ENCODE measurements at regions not wholly inside any gene's neighbourhood (a gene's known extent, or its start where the extent isn't known, plus 50 kb on each side); places are given as distances from the start of the nearest gene placed in this dataset.

GRCh38 chr1:191396622-191397021 lies 761.6 kb upstream of the RGS18 start:
- Histone ChIP-seq H3K9ac (ENCODE audit: low read depth, low read length) (no peak overlapping the region), H3K79me2 (ENCODE audit: insufficient read depth, low read length) (no peaks in the 10 kb centered on the region), H4K20me1 (ENCODE audit: insufficient read depth, low read length) (no peaks in the 10 kb centered on the region), H3K36me3 (ENCODE audit: insufficient read depth, low read length) (no peaks in the 10 kb centered on the region), H3K27ac (ENCODE audit: low read length) (no peak overlapping the region), H3K27me3 (ENCODE audit: insufficient read depth, low read length, poor library complexity) (no peaks in the 10 kb centered on the region), H2AFZ (ENCODE audit: low read depth, low read length) (no peak overlapping the region), H3K4me3 (ENCODE audit: low read depth in 1 of 2, low read length in 2 of 2) (no peak overlapping the region), H3K4me2 (ENCODE audit: insufficient read depth, low read length) (no peak overlapping the region), H3K4me1 (ENCODE audit: insufficient read depth, low read length) (no peaks in the 10 kb centered on the region), H3K9me3 (ENCODE audit: insufficient read depth, low read length, severe bottlenecking) (peaks cover 19% of the 10 kb centered on the region)
- no peak for DNase-seq
- no peak for ATAC-seq (ENCODE audit: insufficient read depth, low read depth)
- TF ChIP-seq EZH2 (IDR thresholded peaks at IDR 0.05; ENCODE audit: borderline replicate concordance, low read depth, low read length, severe bottlenecking) = no peak
- no peak for TF ChIP-seq CTCF (IDR thresholded peaks at IDR 0.05; ENCODE audit: borderline replicate concordance, extremely low read depth, low read length, poor library complexity, severe bottlenecking)

GRCh38 chr1:191398551-191398950 lies 759.7 kb upstream of the RGS18 start:
- no peak overlapping the region for H3K4me2 ChIP-seq (ENCODE audit: insufficient read depth, low read length)
- H3K27ac ChIP-seq (ENCODE audit: low read length) = no peak overlapping the region
- TF ChIP-seq EZH2 (IDR thresholded peaks at IDR 0.05; ENCODE audit: borderline replicate concordance, low read depth, low read length, severe bottlenecking) = no peak
- TF ChIP-seq CTCF (IDR thresholded peaks at IDR 0.05; ENCODE audit: borderline replicate concordance, extremely low read depth, low read length, poor library complexity, severe bottlenecking) = no peak
- H2AFZ ChIP-seq (ENCODE audit: low read depth, low read length) = no peak overlapping the region
- H3K79me2 ChIP-seq (ENCODE audit: insufficient read depth, low read length) = no peaks in the 10 kb centered on the region
- no peak overlapping the region for H3K9ac ChIP-seq (ENCODE audit: low read depth, low read length)
- no peak overlapping the region for H3K4me3 ChIP-seq (ENCODE audit: low read depth in 1 of 2, low read length in 2 of 2)
- H3K36me3 ChIP-seq (ENCODE audit: insufficient read depth, low read length) = no peaks in the 10 kb centered on the region
- H3K27me3 ChIP-seq (ENCODE audit: insufficient read depth, low read length, poor library complexity) = no peaks in the 10 kb centered on the region
- DNase-seq (no peak), ATAC-seq (ENCODE audit: insufficient read depth, low read depth) (no peak)
- no peaks in the 10 kb centered on the region for H4K20me1 ChIP-seq (ENCODE audit: insufficient read depth, low read length)
- no peaks in the 10 kb centered on the region for H3K4me1 ChIP-seq (ENCODE audit: insufficient read depth, low read length)
- peaks cover 19% of the 10 kb centered on the region for H3K9me3 ChIP-seq (ENCODE audit: insufficient read depth, low read length, severe bottlenecking)

- no peaks in the 10 kb centered on the region for H3K9me3 ChIP-seq (ENCODE audit: insufficient read depth, low read length, severe bottlenecking)
- no peak overlapping the region for H3K4me2 ChIP-seq (ENCODE audit: insufficient read depth, low read length)
- H2AFZ ChIP-seq (ENCODE audit: low read depth, low read length) = no peak overlapping the region
Observed at GRCh38 chr1:191405417-191405816, 752.8 kb upstream of the RGS18 start.

More at GRCh38 chr1:191405417-191405816, 752.8 kb upstream of the RGS18 start:
- H3K79me2 ChIP-seq (ENCODE audit: insufficient read depth, low read length) = no peaks in the 10 kb centered on the region
- no peaks in the 10 kb centered on the region for H4K20me1 ChIP-seq (ENCODE audit: insufficient read depth, low read length)
- ATAC-seq (ENCODE audit: insufficient read depth, low read depth) = no peak
- no peak overlapping the region for H3K4me3 ChIP-seq (ENCODE audit: low read depth in 1 of 2, low read length in 2 of 2)
- H3K4me1 ChIP-seq (ENCODE audit: insufficient read depth, low read length) = no peaks in the 10 kb centered on the region
- H3K9ac ChIP-seq (ENCODE audit: low read depth, low read length) = no peak overlapping the region
- no peaks in the 10 kb centered on the region for H3K36me3 ChIP-seq (ENCODE audit: insufficient read depth, low read length)
- no peak for DNase-seq
- TF ChIP-seq CTCF (IDR thresholded peaks at IDR 0.05; ENCODE audit: borderline replicate concordance, extremely low read depth, low read length, poor library complexity, severe bottlenecking) = no peak
- TF ChIP-seq EZH2 (IDR thresholded peaks at IDR 0.05; ENCODE audit: borderline replicate concordance, low read depth, low read length, severe bottlenecking) = no peak
- no peak overlapping the region for H3K27ac ChIP-seq (ENCODE audit: low read length)
- H3K27me3 ChIP-seq (ENCODE audit: insufficient read depth, low read length, poor library complexity) = no peaks in the 10 kb centered on the region
